K562 (cell line): ENCODE measurements at regions not wholly inside any gene's neighbourhood (a gene's known extent, or its start where the extent isn't known, plus 50 kb on each side); places are given as distances from the start of the nearest gene placed in this dataset.

Experiments used
- ATAC-seq: fragments of 200-7000 bp; cut with Tn5 transposase; 3 replicates; pipeline ENCODE4 v1.9.1; 2020; ENCODE audit warnings: moderate library complexity
- BruUV-seq: library from RNA; stranded (reverse); fragments of 400-500 nt; replicated peaks from 2 replicates; lab custom pipeline; 2021; lab: Mats Ljungman, UMichigan
- CTCF ChIA-PET: fragments of 300-600 bp; formaldehyde crosslinking; extraction: SDS; loops from one replicate; lab custom pipeline; 2021; ENCODE audit warnings: low intra/inter-chr PET ratio; lab: Yijun Ruan, JAX
- POLR2A ChIA-PET: fragments of 300-600, 350-650 bp; sonication (Branson Sonifier 250); formaldehyde crosslinking; extraction: SDS; loops from one replicate; lab custom pipeline; 2021; ENCODE audit warnings: antibody characterized with exemption, inconsistent platforms; lab: Yijun Ruan, JAX
- DNase-seq, 4 experiments: peaks; one replicate each; pipeline versions ENCODE4 v3.0.0 to v3.0.0-alpha.2; 2011 to 2018; ENCODE audit warnings: low spot score in 3 of 4, mixed read lengths in 3 of 4; ENCODE audit errors: extremely low read depth in 1 of 4
- FAIRE-seq: peaks from 2 replicates; lab custom pipeline; 2011; peaks lifted over from hg19 to GRCh38; lab: Jason Lieb, UNC
- H2AFZ ChIP-seq: 2 replicates; pipeline ENCODE4 v1.6.0; 2011; ENCODE audit warnings: low read depth, low read length, control low read depth, inconsistent platforms
- H3K27ac ChIP-seq: fragments of 200-600 bp; 3 replicates; pipeline ENCODE4 v1.8.0; 2011; ENCODE audit warnings: low read depth, mild to moderate bottlenecking, control low read depth, inconsistent platforms, low read length, moderate library complexity, mixed read lengths; ENCODE audit errors: extremely low read depth
- H3K27me3 ChIP-seq, 2 experiments: fragments of 300-600 bp in 1 of 2; 2 replicates in 1 of 2; 3 replicates in 1 of 2; pipeline versions ENCODE4 v1.6.0 to v1.8.0; 2011; ENCODE audit warnings: inconsistent platforms in 2 of 2, low read length in 2 of 2, mild to moderate bottlenecking in 1 of 2, mixed read lengths in 1 of 2, moderate library complexity in 1 of 2; ENCODE audit not compliant: control insufficient read depth in 2 of 2, insufficient read depth in 2 of 2
- H3K36me3 ChIP-seq: fragments of 300-600 bp; 3 replicates; pipeline ENCODE4 v1.8.0; 2011; ENCODE audit warnings: mild to moderate bottlenecking, low read length, inconsistent platforms; ENCODE audit not compliant: control insufficient read depth, insufficient read depth
- H3K4me1 ChIP-seq, 2 experiments: fragments of 200-600 bp in 1 of 2; replicated peaks in 1 of 2; 2 replicates in 1 of 2; 3 replicates in 1 of 2; pipeline versions ENCODE4 v1.5.1 to v1.8.0; 2011; ENCODE audit warnings: inconsistent platforms in 2 of 2, low read length in 2 of 2, mild to moderate bottlenecking in 1 of 2, mixed read lengths in 1 of 2, moderate library complexity in 1 of 2; ENCODE audit not compliant: control insufficient read depth in 2 of 2, insufficient read depth in 2 of 2
- H3K4me2 ChIP-seq: 2 replicates; pipeline ENCODE4 v1.6.1; 2011; ENCODE audit warnings: low read length, control low read depth, inconsistent platforms, mixed read lengths; ENCODE audit not compliant: insufficient read depth
- H3K4me3 ChIP-seq: fragments of 200-600 bp; sonication (generic), shearing (Covaris generic); 2 replicates; pipeline ENCODE4 v1.5.1; 2016; ENCODE audit warnings: control low read depth, inconsistent platforms
- H3K79me2 ChIP-seq: fragments of 200-600 bp; 3 replicates; pipeline ENCODE4 v1.8.0; 2011; ENCODE audit warnings: low read length, inconsistent platforms; ENCODE audit not compliant: control insufficient read depth, insufficient read depth
- H3K9ac ChIP-seq, 2 experiments: 2 replicates each; pipeline versions ENCODE4 v1.6.0 to v1.6.1; 2011; ENCODE audit warnings: low read depth in 2 of 2, low read length in 2 of 2, control low read depth in 1 of 2, inconsistent platforms in 1 of 2, mild to moderate bottlenecking in 1 of 2, mixed read lengths in 1 of 2; ENCODE audit not compliant: insufficient read depth in 1 of 2
- H3K9me1 ChIP-seq: one replicate; pipeline ENCODE4 v1.6.0; 2011; ENCODE audit warnings: inconsistent platforms, mild to moderate bottlenecking, low read length, moderate library complexity; ENCODE audit not compliant: control insufficient read depth, insufficient read depth
- H3K9me3 ChIP-seq: replicated peaks from 2 replicates; pipeline ENCODE4 v1.5.1; 2011; ENCODE audit warnings: low read depth, low read length, inconsistent platforms; ENCODE audit not compliant: control insufficient read depth, insufficient read depth
- H4K20me1 ChIP-seq: replicated peaks from 2 replicates; pipeline ENCODE4 v1.6.1; 2011; ENCODE audit warnings: low read length, inconsistent platforms, mixed read lengths; ENCODE audit not compliant: control insufficient read depth, insufficient read depth
- ARHGAP35 ChIP-seq: fragments of 450-650 bp; IDR thresholded peaks from 2 replicates; pipeline ENCODE4 v1.6.1; 2018; ENCODE audit not compliant: partially characterized antibody
- ATF7 ChIP-seq: fragments of 450-650 bp; IDR thresholded peaks from 2 replicates; pipeline ENCODE4 v1.7.1; 2014; ENCODE audit warnings: mild to moderate bottlenecking, moderate library complexity
- CREBBP ChIP-seq: IDR thresholded peaks from one replicate; pipeline ENCODE4 v1.6.1; 2012; ENCODE audit warnings: low read depth, mild to moderate bottlenecking, control low read depth, inconsistent platforms, low read length
- EHMT2 ChIP-seq: fragments of 450-650 bp; IDR thresholded peaks from 2 replicates; pipeline ENCODE4 v1.6.1; 2018; ENCODE audit warnings: antibody characterized with exemption
- KLF1 ChIP-seq: fragments of 450-650 bp; IDR thresholded peaks from 2 replicates; pipeline ENCODE4 v1.6.1; 2016; ENCODE audit warnings: missing genetic modification characterization, missing compliant biosample characterization
- NCOA1 ChIP-seq: fragments of 450-650 bp; IDR thresholded peaks from 2 replicates; pipeline ENCODE4 v1.6.1; 2016; ENCODE audit warnings: low read depth
- SIRT6 ChIP-seq: IDR thresholded peaks from one replicate; pipeline ENCODE4 v1.6.1; 2012; ENCODE audit warnings: low read depth, mild to moderate bottlenecking, control low read depth, inconsistent platforms, low read length, moderate library complexity
- SLC30A9 ChIP-seq: fragments of 250-450 bp; sonication (Bioruptor Pico); IDR thresholded peaks from 2 replicates; pipeline ENCODE4 v1.8.0; 2022; ENCODE audit warnings: mild to moderate bottlenecking, moderate library complexity
- SRSF1 ChIP-seq: fragments of 200-400 bp; formaldehyde crosslinking; IDR thresholded peaks from 2 replicates; pipeline ENCODE4 v1.6.1; 2017; ENCODE audit warnings: mild to moderate bottlenecking, low read depth, low read length, moderate library complexity
- YY1 ChIP-seq, 3 experiments: IDR thresholded peaks; 2 replicates each; pipeline ENCODE4 v1.6.1; 2011; ENCODE audit warnings: low read length in 2 of 3, mild to moderate bottlenecking in 2 of 3, moderate library complexity in 2 of 3, borderline replicate concordance in 1 of 3, control low read depth in 1 of 3, low read depth in 1 of 3; ENCODE audit not compliant: insufficient read depth in 3 of 3, insufficient replicate concordance in 2 of 3, control insufficient read depth in 1 of 3, insufficient read length in 1 of 3; ENCODE audit errors: extremely low read depth in 1 of 3
- ZHX1 ChIP-seq: fragments of 150-350 bp; conservative IDR thresholded peaks from 2 replicates; pipeline ENCODE4 v1.6.1; 2014; ENCODE audit warnings: low read length
- ZKSCAN8 ChIP-seq: fragments of 200-800 bp; sonication (Bioruptor generic); IDR thresholded peaks from 2 replicates; pipeline ENCODE4 v1.6.1; 2016; ENCODE audit warnings: missing genetic modification characterization, missing compliant biosample characterization
- ZNF644 ChIP-seq: fragments of 200-800 bp; sonication (Bioruptor generic); IDR thresholded peaks from 2 replicates; pipeline ENCODE4 v1.6.1; 2016; ENCODE audit warnings: low read depth, missing genetic modification characterization, missing compliant biosample characterization
- ZNF76 ChIP-seq: fragments of 250-450 bp; sonication (Bioruptor Pico); IDR thresholded peaks from 2 replicates; pipeline ENCODE4 v1.4.0; 2020; ENCODE audit warnings: mild to moderate bottlenecking, moderate library complexity, borderline replicate concordance
- WGBS: fragments of 100-300 bp; shearing (Covaris generic); methylation state at CpG from one replicate; pipeline ENCODE4 v1.1.6; 2016; ENCODE audit warnings: low coverage, mixed read lengths; ENCODE audit not compliant: insufficient coverage; ENCODE audit errors: missing lambda C conversion rate; 5-methylcytosine and 5-hydroxymethylcytosine counted together
- in situ Hi-C: fragments of 300-500 bp; cut with MboI; formaldehyde crosslinking; loops from 4 replicates; pipeline ENCODE4 v1.15.0; 2018; ENCODE audit warnings: inconsistent platforms, mixed read lengths
- intact Hi-C: fragments of 100-400 bp; cut with micrococcal nuclease; formaldehyde crosslinking; loops from 2 replicates; pipeline ENCODE4 v1.14.2; 2022

- Histone ChIP-seq H3K4me2 (no peak overlapping the region), H3K27ac (no peak overlapping the region), H3K36me3 (no peaks in the 10 kb centered on the region), H3K79me2 (no peaks in the 10 kb centered on the region), H3K27me3 (no peaks in the 10 kb centered on the region), H4K20me1 (no peaks in the 10 kb centered on the region), H3K9me3 (no peaks in the 10 kb centered on the region), H3K4me1 (no peaks in the 10 kb centered on the region), H3K9ac (no peak overlapping the region), H3K9me1 (no peaks in the 10 kb centered on the region), H2AFZ (no peak overlapping the region), H3K4me3 (no peak overlapping the region)
- no peak for TF ChIP-seq YY1 (IDR thresholded peaks at IDR 0.05; ENCODE audit: borderline replicate concordance in 1 of 3, control insufficient read depth in 1 of 3, extremely low read depth in 1 of 3, insufficient read depth in 3 of 3, insufficient read length in 1 of 3, insufficient replicate concordance in 2 of 3, low read depth in 1 of 3, low read length in 2 of 3)
- TF ChIP-seq SIRT6, result no peak
- TF ChIP-seq ATF7, result no peak
- TF ChIP-seq KLF1 (tag), result no peak
- TF ChIP-seq SLC30A9 (CRISPR knock-in tag), result no peak
- TF ChIP-seq ZNF644, result no peak
- no peak for TF ChIP-seq SRSF1
- no peak for TF ChIP-seq NCOA1
- no peak for TF ChIP-seq ARHGAP35
- TF ChIP-seq ZNF76 (CRISPR knock-in tag), result no peak
- TF ChIP-seq ZHX1, result no peak
- no peak for TF ChIP-seq EHMT2
- no peak for TF ChIP-seq CREBBP
- TF ChIP-seq ZKSCAN8 (CRISPR knock-in tag), result no peak
- FAIRE-seq, result no peak
- in situ Hi-C loops, result no loop called here
- WGBS, result 0% methylated on average over 2 of the region's 2 CpGs
- no TSS peak for BruUV-seq
- ATAC-seq, result no peak
- DNase-seq, result no peak
- intact Hi-C loops, result no loop called here
- POLR2A ChIA-PET, result no interaction called here
- CTCF ChIA-PET, result no interaction called here
Measured at GRCh38 chr3:106755336-106755735, 621.9 kb upstream of the CCDC54 start.
